AG04449 (cell line): ENCODE measurements at regions not wholly inside any gene's neighbourhood (a gene's known extent, or its start where the extent isn't known, plus 50 kb on each side); places are given as distances from the start of the nearest gene placed in this dataset.

ENCODE experiments used
- CTCF ChIA-PET: fragments of 350-600 bp; formaldehyde crosslinking; extraction: SDS; loops from one replicate; lab custom pipeline; 2021; ENCODE audit warnings: antibody characterized with exemption; lab: Yijun Ruan, JAX
- POLR2A ChIA-PET: fragments of 400-600, 350-600 bp; formaldehyde crosslinking; extraction: SDS; loops from one replicate; lab custom pipeline; 2020; ENCODE audit warnings: antibody characterized with exemption, inconsistent platforms; lab: Yijun Ruan, JAX
- DNase-seq: peaks from one replicate; pipeline ENCODE4 v3.0.0-alpha.2; 2010; ENCODE audit warnings: low read depth, low spot score
- H3K4me3 ChIP-seq: 2 replicates; pipeline ENCODE4 v1.5.1; 2011; ENCODE audit warnings: low read depth, mild to moderate bottlenecking, control low read depth, low read length
- TF ChIP-seq, protein P1 (sequence below): IDR thresholded peaks from one replicate; pipeline ENCODE4 v1.5.1; 2011; ENCODE audit warnings: mild to moderate bottlenecking, moderate library complexity, low read length, control low read depth, inconsistent platforms; ENCODE audit not compliant: insufficient read depth; ENCODE audit errors: missing control alignments

DNA sequence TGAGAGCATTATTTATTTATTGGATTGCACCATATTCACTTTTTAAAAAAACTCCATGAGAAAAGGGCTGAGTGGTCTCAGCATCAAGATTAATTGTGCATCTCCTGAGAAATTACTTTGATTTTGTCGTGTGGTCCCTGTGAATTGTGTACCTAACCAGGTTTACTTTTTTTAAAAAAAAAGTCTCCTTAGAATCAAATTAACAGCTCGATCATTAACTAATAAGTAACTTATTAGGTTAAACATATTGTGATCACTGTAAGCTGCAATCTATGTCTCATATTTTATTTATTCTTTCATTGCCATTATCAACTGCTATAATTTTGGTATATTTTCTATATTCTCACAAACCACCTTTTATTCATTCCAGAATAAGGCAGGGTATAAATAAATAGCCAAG, 318.2 kb downstream of the ADCYAP1 start:
- H3K4me3 ChIP-seq, result no peak overlapping the region
- CTCF ChIA-PET, result no interaction called here
- TF ChIP-seq, protein P1, sequence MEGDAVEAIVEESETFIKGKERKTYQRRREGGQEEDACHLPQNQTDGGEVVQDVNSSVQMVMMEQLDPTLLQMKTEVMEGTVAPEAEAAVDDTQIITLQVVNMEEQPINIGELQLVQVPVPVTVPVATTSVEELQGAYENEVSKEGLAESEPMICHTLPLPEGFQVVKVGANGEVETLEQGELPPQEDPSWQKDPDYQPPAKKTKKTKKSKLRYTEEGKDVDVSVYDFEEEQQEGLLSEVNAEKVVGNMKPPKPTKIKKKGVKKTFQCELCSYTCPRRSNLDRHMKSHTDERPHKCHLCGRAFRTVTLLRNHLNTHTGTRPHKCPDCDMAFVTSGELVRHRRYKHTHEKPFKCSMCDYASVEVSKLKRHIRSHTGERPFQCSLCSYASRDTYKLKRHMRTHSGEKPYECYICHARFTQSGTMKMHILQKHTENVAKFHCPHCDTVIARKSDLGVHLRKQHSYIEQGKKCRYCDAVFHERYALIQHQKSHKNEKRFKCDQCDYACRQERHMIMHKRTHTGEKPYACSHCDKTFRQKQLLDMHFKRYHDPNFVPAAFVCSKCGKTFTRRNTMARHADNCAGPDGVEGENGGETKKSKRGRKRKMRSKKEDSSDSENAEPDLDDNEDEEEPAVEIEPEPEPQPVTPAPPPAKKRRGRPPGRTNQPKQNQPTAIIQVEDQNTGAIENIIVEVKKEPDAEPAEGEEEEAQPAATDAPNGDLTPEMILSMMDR, result no peak
- POLR2A ChIA-PET, result no interaction called here
- DNase-seq, result no peak

DNA sequence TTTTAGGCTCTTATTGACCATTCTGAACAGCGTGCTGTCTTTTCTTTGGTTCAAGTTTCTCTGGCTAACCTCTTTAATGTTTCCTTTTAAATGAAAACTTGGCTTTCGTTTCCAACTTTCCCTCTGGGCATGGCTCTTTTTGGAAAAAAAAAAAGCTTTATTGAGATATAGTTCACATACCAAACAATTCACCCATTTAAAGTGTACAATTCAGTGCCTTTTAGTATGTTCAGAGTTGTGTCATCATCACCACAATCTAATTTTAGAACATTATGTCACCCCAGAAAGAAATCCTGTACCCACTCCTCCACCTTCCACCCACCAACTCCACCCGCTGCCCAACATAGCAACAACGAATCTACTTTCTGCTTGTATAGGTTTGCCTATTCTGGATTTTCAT, 322.4 kb downstream of the ADCYAP1 start:
- TF ChIP-seq, protein P1, result no peak
- no peak for DNase-seq
- ChIA-PET POLR2A (no interaction called here), CTCF (no interaction called here)
- H3K4me3 ChIP-seq, result no peak overlapping the region

DNA sequence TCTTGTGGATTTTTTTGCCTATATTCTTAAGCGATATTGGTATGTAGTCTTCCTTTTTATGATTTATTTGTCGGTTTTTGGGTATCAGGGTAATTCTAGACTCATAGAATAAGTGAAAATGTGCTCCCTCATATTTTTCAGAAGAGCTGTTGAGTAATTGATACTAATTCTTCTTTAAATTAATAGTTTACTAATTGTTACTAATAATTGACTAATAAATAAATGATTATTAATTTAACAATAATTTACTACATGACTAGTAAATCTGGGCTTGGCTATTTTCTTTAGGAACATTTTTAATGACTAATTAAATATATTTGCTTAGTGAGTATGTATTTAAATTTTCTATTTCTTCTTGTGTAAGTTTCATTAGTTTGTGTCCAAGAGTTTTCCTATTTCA, 325.0 kb downstream of the ADCYAP1 start:
- ChIA-PET CTCF (no interaction called here), POLR2A (no interaction called here)
- TF ChIP-seq, protein P1, result no peak
- H3K4me3 ChIP-seq, result no peak overlapping the region
- no peak for DNase-seq

DNA sequence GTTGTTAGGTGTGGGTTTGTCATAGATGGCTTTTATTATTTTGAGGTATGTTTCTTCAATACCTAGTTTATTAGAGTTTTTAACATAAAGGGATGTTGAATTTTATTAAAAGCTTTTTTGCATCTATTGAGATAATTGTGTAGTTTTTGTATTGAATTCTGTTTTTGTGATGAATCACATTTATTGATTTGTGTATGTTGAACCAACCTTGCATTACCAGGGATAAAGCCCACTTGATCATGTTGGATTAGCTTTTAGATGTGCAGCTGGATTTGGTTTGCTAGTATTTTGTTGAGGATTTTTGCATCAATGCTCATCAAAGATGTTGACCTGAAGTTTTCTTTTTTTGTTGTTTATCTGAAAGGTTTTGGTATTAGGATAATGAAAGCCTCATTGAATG, 328.2 kb downstream of the ADCYAP1 start:
- ChIA-PET POLR2A (no interaction called here), CTCF (no interaction called here)
- H3K4me3 ChIP-seq, result no peak overlapping the region
- no peak for DNase-seq
- TF ChIP-seq, protein P1, result no peak

DNA sequence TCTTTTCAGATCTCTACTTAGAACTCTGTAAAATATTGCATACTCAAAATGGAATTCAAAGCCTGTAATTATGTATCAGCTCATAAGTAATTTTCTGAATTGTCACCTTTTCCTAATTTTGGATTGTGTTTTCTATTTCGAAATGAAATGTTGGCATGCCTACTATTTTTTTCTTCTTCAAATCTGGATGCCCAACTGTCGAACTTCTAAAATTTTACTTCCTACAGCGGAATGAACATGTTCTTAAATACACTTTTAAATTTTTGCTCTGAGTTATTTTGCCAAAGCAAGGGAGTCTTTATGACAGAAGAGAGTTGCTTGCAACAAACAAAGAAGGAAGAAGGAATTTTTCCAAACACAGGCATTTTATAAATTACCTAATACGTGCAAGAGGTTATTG, 336.0 kb downstream of the ADCYAP1 start:
- CTCF ChIA-PET, result no interaction called here
- no peak for DNase-seq
- H3K4me3 ChIP-seq, result no peak overlapping the region
- TF ChIP-seq, protein P1, result no peak
- POLR2A ChIA-PET, result no interaction called here

DNA sequence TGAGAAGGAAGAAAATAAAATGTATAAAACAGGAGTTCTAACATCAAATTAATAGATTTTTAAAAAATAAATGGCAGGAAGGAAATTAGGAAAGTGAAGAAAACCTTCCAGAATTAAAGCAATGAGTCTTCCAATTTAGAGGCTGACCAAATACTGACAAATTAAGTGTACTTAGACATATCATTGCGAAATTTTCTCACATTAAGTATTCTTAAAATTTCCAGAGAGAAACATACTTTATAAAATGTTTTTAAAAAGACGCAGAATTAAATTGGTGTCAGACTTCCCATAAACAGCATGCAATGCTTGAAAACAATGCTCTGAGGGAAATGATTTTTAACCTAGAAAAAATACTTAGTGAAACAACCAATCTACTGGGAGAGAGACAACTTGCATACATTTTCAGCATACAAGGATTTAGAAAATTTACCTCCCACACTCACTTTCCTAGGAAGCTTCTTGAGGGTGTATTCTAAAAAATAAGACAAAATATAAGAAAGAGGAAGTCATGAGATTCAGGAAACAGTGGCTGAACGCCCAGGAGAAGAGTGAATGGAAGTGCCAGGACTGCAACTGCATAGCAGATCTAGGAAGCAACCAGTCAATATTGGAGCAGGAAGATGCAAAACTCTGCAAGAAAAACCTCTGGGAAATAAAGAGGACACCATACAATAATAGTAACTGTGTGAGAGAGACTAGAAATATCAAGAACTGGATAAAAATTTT, 339.9 kb downstream of the ADCYAP1 start:
- TF ChIP-seq, protein P1, result no peak
- no peak for DNase-seq
- no peak overlapping the region for H3K4me3 ChIP-seq
- ChIA-PET CTCF (no interaction called here), POLR2A (no interaction called here)
